ENCODE measurements at regions not wholly inside any gene's neighbourhood (a gene's known extent, or its start where the extent isn't known, plus 50 kb on each side); places are given as distances from the start of the nearest gene placed in this dataset.
"Not testable (repeated sequence)": the region's sequence is repeated elsewhere in the genome, so short reads cannot be mapped to it uniquely, and the experiment has no call there.

DNA sequence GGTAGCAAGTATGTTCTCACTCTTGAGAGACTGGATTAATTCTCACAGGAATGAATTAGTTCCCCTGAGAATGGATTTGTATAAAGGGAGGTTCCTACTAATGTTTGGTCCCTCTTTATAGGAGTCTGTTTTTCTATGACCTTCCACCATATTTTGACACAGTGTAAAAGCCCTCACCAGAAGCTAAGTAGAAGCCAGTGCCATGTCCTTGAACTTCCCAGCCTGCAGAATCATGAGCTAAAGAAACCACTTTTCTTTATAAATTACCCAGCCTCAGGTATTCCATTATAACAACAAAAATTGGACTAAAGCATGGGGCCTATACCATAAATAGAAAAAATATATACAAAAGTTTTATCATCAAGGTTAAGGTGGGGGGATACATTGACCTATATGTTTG lies 227.9 kb upstream of the DTNA start:
- no peak for DNase-seq

DNA sequence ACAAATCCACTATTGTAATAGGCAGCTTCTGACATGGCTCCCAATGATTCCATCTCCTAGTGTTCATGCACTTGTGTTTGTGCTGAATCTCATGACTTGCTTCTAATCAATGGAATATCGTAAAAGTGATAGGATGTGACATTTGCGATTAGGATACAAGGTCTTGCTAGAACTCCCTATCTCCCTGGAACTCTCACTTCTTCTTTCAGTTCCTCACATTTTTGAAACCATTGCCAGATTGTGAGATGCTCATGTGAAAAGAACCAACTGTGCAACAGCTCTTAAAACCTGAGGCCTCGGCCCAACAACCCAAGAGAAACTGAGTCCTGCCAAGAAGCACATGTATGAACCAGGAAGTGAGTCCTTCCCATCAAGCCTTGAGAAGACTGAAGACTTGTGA lies 226.9 kb upstream of the DTNA start:
- no peak for DNase-seq

DNA sequence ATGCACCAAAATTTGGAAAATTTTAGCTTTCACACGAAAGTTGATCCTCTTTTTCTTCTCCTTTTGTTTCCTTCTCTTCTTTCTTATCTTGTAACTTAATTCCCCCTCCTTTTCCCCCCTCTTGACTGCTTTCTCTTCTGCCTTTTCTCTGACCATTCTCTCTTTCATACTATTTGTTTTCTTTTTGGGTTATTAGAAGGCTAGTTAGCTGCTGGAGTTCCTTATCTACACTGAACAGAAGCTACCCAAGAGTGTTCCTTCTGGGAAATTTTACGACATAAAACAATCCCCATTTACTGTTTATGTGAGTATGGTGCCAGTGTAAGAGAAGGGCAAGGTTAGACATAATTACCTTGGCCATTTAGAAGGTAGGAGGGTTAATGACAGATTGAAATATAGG lies 218.4 kb upstream of the DTNA start:
- no peak for DNase-seq

DNA sequence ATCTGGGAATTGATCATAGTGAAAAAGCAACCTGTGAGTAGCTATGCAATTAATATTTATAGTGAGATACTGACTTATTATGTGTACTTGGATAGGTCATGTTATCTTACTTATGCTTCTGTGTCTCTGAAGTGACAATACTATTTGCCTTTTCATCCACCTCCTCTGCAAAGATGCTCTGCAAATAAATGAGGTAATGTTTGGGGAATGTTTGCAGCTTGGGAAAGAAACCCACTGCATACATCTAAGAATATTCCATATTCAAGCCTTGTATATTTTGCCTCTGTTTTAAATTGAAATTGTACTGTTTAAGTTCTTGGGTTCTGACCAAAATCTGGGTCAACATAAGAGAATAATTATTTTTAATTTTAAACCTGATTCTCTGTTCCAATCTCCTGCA lies 217.4 kb upstream of the DTNA start:
- DNase-seq, result no peak

DNA sequence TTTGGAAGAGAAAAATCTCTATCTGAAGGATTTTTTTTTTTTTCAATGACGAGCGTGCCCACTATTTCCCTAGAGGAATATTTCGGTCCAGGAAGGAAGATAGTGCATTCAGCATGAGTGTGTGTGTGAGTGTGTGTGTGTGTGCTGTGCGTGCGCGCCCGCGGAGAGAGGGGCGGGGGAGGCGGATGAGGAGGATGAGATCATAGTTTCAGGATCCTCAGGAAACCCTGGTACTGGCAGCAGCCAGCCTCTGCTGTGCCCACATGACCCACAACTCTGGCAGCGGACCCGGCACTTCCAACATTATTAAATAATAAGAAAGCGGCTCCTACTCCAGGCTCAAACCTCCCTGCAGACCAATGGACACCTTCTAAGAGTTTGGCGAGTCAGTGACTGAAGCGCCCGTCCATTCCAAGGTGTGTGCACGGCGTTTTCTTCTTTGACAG lies 217.0 kb upstream of the DTNA start:
- no peak for DNase-seq

DNA sequence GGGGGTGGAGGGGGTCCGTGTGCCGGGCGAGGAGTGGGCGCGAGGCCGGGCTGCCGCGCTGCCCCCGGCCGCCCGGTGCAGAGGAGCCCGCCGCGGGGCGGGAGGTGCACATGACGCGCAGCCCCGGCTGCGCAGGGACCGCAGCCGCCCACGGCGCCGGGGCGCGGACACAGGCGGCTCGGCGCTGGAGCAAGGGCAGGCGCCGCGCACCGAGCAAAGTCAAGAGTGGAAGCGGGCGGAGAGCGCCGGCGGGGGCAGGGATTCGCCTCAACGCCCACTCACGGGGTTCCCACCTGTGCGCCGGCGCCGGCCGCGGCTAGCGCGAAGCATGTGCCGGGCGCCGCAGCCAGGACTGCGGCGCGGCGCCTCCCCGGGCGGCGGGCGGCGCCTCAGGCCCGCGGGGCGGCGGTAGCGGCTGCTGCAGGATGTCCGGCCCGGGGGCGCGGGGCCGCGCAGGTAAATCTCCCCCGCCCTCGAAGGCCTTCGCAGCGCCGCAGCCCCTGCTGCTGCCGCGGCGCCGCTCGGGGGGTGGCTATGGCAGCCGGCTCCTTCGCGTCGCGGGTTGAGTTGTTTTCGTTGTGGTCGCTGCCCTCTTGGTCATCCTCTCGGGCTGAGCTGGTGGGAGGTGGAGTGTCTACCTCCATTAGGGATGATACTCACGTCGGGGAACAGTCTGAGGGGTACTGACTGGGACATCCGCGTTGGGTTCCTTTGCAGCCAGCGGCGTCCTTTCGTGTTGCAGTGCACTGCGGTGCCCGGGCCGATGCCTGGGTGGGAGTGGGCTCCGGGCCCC lies 216.3 kb upstream of the DTNA start:
- DNase-seq, result no peak

DNA sequence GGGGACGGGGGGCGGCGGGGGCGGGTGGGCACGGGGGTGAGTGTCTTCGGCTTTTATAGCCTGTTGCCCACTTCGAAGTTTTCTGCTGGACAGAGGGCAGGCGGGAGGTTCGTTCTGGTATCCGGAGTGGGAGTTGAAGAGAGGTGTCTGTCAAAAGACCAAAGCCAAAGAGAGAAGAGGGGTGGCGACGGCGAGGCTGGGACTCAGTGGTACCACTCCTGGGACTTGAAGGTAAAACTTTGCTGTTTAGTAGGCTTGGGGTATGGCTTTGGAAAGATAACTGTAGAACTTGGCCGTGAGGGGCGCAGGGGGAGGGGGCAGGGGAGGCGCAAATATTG lies 215.8 kb upstream of the DTNA start:
- DNase-seq, result no peak

DNA sequence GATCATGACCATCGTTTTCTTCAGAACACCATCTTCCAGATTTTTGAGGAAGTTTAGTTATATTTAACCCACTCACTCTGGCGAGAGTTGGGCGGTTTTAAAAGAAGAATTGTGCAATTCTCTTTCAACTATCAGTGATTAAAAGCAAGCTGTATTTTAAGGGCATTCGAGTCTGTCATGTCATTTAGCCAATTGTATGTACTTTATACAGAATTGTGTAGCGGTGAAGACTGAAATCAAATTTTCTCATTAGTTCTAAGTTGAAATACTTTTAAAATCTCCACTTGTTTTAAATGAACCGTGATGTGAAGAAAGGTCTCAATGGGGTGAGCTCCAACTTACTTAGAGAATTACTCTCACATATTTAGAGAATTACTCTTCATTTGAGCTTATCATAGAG lies 214.6 kb upstream of the DTNA start:
- no peak for DNase-seq

DNA sequence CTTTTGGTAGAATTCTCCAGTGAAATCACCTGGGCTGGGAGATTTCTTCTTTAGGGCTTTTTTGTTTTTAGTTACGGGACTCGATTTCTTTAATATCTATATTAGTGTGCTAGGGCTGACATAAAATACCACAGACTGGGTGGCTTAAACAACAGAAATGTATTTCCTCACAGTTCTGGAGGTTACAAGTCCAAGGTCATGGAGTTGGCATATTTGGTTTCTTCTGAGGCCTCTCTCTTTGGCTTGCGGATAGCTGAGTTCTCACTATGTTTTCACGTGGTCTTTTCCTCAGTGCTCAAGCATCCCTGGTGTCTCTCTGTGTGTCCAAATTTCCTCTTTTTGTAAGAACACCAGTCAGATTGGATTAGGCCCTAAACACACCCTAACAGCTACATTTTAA lies 208.5 kb upstream of the DTNA start:
- DNase-seq, result no peak

DNA sequence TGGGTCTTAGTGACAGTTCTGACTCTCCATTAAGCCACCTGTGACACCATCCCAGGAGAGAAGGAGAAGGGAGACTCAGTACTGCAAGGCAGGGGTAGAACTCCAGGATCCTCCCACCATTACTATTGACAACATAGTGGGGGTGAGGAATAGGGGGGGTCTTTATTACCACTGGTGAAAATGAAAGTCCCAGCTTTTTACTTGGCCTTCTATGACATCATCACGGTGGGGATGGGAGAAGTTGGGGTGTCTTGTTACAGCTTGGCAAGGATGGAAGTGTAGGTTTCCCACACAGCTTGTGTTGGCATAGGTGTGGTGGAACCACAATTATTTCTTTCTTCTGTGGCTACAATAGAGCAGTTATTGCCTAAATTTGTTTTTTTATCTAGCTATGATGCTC lies 203.9 kb upstream of the DTNA start:
- no peak for DNase-seq

DNA sequence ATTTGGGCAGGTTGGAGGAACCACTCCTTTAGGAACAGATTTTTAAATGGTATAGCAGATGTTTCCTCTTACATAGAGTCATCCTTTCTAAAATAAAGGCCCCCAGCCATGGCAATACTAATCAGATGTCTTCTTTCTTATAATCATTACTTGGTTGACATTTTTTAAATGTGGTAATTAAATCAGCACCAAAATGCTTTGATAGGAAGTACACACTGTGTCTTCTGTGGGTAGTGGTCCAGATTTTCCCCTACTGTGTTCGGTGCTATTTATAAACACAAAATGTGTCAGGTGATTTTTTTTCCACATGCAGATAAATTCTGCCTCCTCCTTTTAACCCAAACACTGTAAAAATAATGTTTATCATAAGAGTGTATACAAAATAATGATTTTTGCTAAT lies 200.9 kb upstream of the DTNA start:
- DNase-seq, result no peak

DNA sequence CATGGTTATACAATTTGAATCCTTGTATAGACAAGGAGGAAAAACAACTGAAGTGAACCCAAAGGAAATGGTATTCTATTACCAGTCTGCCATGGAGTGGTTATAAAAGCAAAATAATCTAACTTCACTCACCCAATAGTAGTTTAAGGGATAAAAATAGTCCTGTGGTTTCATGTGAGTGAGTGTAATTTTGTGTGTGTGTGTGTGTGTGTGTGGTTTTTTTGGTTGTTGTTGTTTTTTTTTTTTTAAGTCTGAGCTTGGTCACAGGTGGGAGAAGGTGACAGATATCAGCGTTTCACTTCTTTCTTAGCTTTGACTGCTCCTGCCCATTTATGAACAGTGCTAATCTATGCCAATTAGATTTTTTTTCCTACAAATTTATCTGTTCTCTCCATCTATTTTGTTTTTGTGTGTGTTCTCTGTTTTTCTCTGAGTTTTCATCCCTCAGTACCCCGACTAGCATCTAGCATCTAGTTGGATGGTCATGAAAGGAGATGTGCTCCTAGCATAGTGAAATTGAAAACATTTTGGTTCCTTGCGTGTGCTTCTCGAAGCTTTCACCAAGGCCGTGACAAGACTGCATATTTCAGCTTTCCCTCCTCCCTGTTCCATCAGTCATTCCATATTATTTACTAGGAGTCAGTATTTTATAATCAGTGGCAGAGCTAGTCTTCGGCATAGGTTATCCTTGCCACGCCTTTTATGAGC lies 200.1 kb upstream of the DTNA start:
- no peak for DNase-seq

DNA sequence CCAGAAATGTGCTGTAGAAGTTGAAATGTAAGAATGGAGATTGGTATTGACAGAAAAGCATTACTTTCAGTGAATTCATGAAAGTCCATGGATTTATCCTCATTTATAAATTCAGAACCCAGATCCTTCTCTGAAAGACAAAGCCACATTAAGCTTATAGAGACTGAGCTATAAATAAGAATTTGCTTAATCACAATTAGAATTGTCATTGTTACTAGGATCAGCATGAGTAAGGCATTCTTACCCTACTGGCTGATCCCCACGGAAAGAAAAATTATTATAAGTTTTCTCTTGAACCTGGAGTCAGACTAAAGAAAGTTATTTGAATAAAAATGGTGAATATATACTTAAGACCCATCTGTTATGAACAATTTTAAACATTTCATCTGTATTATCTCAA lies 199.2 kb upstream of the DTNA start:
- no peak for DNase-seq

DNA sequence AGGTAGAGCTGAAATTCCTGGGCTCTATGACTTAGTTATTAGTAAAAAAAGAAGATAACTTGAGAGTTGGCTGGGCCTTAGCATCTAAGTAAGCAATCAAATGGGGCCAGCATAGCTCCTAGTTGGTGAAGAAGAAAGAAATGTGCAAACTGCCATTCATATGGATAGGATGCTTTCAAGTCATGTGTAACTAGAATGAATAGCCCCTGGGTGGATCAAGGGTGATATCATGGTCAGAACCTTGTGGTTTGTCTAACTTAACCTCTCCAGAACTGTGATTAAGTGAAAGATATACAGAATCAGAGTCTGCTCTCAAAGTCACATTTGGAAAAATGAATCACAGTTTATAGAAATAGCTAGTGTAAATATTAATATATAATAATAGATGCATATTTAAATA lies 198.7 kb upstream of the DTNA start:
- DNase-seq, result no peak

DNA sequence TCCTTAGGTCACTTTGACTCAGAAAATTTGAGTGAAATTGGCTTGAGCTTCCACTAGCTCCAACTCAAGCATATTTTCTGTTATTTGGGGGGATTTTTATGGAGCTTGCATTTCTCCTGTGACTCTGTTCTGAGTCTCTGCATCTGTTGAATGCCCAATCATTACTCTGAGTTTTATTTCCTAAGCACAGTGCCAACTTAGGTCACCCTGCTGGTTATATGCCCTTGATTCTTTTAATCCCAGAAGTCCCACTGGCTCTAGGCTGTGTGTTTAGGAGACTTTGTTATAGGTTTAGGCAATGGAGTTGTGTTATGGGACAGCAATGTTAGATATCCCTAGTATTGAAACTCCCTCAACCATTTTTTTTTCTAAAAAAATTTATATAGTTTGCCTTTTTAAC lies 198.2 kb upstream of the DTNA start:
- no peak for DNase-seq

DNA sequence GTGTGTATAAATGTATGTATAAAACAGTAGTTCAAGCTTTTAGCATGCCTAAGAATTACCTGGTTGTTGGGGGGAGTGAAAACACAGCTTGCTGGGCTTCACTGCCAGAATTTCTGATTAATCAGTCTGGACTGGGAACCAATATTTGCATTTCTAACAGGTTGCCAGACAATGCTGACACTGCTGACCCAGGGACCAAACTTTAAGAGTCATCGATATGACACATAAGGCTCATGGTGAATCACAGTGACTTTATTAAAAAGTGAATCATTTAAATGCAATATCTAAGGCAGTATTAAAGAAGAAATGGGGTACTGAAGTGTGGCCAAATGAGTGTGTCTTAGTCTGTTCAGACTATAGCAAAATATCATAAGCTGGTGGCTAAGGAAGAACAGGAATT lies 195.9 kb upstream of the DTNA start:
- DNase-seq, result no peak

DNA sequence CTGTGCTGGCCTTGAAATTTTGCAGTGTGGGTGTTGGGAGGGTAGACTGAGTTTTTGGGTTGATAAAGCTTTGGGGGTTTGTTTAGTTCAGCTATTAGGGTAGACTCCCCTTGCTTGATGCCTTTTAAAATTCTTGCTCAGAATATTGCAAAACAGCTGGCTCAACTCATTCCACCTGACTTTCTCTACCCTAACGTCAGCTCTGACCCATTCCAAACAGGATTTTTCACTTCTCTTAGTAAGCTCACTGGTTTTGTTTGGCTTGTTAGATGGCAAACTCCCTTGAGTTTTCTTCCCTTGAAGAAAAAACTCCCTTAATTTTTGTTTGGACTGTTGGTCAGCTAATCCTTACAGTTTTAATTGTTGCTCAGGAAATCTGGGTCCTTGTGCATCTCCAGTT lies 195.1 kb upstream of the DTNA start:
- DNase-seq, result no peak

DNA sequence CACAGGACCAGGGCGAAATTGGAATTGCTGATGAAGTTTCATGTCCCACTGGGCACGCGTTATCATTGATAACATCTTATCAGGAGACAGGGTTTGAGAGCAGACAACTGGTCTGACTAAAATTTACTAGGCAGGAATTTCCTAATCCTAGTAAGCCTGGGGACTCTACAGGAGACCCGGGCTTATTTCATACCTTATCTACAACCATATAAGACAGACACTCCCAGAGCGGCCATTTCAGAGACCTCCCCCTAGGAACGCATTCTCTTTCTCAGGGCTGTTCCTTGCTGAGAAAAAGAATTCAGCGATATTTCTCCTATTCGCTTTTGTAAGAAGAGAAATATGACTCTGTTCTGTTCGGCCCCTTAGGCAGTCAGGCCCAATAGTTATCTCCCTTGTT lies 193.7 kb upstream of the DTNA start:
- not testable (repeated sequence) for DNase-seq

DNA sequence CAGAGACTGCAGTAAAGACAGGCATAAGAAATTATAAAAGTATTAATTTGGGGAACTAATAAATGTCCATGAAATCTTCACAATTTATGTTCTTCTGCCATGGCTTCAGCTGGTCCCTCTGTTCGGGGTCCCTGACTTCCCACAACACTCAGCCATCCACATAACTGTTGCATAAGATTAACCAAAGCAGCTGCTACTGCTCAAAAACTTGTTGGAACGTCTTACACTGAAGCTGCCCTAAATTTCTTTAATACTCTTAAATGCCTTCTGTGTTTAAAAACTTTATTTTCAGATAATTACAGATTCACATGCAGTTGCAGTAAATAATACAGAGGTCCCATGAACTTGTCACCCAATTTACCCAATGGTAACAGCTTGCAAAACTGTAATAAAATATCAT lies 193.1 kb upstream of the DTNA start:
- not testable (repeated sequence) for DNase-seq

DNA sequence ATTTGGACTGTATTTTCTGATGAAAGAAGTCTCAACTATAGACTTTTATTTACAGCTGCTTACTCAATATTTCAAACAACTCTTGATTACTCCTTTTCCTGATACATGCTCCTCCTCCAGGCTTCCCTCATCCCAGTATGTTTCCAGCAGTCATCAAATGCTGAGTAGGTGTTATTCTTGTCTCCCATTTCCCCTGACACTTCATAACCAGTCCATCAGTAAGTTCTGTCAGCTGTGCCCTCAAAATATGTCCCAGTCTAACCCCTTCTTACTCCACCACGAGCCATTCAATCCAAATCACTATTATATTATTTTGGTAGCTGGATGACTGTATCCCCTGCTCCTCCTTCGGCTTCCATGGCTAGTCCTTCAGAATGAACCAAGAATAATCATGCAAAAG lies 189.1 kb upstream of the DTNA start:
- no peak for DNase-seq

DNA sequence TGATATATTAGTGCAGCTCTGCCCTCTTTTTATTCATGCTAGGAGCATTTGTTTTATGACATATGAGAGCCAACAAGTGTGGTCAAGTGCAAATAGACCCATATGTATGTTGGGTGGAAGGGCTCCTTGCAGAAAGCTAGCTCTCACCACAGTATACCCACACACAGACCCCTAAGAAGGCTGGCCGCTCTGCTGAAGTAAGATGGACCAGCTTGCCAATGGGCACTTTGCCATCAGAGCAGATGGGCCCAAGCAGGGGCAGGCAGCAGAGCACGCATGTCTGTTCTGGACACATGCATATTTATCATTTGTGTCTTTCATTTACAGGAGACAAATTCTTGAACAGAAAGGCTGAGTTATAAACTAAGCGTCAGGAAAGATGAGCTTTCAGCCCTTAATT lies 187.5 kb upstream of the DTNA start:
- DNase-seq, result no peak

DNA sequence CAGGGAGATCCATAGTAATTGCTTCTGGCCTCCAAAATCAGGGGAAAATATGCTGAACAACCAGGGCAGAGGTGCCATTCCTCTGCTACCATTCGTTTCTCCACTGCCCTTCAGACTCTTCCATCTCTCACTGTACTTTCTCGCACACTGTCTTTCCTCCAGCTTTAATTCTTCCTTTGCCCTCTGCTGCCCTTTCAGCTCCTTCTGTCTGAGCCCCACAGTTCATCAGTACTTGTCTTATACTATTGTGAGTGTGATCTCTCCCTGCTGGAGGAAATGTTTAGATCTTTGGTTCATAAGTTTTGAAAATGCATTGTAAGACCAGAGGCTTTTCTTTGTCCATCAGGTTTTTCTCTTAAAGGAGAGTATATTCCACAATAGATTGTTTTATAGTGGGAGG lies 184.9 kb upstream of the DTNA start:
- DNase-seq, result no peak

DNA sequence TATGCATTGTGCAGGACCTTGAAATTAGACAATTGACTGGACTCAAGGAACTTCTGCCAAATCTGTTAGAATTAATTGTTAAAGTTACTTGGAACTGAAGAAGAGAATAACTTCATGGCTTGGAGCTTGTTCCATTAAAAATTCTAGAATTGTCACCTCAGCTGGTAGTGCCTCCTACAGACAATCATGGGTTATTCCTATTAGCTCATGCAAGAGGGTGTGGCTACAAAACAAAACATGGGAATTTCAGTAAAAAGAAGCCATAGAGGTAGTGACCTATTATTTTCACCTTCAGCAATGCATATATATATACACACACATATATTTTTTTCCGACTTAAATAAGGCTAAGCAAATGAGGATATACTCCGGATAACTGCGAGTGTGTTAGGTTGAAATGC lies 181.9 kb upstream of the DTNA start:
- no peak for DNase-seq

DNA sequence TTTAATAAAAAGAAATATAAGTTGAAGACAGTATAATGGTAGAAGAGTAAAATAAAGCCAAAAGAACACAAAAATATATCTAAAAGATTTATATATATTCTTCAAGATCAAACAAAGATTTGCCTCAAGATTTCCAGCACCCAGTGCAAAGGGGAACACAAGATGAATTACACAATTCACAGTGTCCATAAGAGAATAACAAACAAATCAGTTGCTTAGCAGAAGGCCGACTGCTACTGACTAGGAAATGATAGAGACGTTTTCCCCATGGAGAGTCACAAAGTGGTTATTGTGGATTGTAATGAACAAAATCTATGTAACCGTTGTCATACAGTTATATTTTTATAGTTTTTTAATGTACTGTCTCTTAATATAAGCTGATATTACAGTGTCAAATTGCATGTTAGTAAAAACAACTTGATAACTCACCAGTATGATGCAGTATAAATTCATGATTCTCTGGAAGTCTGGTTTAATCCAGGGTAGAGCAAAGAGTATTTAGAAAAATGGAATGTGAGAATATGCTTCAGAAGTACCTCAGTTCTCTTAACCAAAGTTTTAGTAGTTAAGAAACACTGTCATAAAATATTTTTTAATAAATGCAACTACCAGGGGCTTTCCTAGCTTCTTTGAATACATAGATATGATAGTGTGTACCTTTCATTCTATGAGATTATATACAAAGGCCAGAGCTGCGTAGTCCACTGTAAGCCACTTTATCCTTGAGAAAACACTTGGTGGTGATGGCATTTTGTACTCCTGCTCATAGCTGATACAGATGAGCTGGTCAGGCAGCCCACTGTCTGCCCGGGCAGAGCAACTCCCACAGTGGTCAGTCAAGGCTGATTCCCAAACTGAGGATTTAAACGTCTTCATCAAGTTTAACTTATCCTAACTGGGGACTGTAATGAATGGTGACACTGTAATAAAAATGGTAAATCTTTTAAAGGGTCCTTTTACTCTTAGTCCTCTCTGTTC lies 180.5 kb upstream of the DTNA start:
- no peak for DNase-seq

Data from hematopoietic multipotent progenitor cell treated with erythropoietin and hydrocortisone succinate and interleukin-3 and kit ligand, for 8 days (in vitro differentiated cells).